GM06990 (cell line): ENCODE measurements at regions not wholly inside any gene's neighbourhood (a gene's known extent, or its start where the extent isn't known, plus 50 kb on each side); places are given as distances from the start of the nearest gene placed in this dataset.

Source experiments
- DNase-seq: peaks from one replicate; pipeline ENCODE4 v3.0.0-alpha.2; 2011; ENCODE audit not compliant: insufficient read length; ENCODE audit errors: extremely low read depth
- H3K27me3 ChIP-seq: replicated peaks from 2 replicates; pipeline ENCODE4 v1.6.0; 2011; ENCODE audit warnings: low read length; ENCODE audit not compliant: control insufficient read depth, insufficient read depth
- H3K36me3 ChIP-seq: 2 replicates; pipeline ENCODE4 v1.5.1; 2011; ENCODE audit warnings: low read length; ENCODE audit not compliant: control insufficient read depth, insufficient read depth
- H3K4me3 ChIP-seq: replicated peaks from 2 replicates; pipeline ENCODE4 v1.5.1; 2011; ENCODE audit warnings: low read depth, mild to moderate bottlenecking, control low read depth, low read length
- TF ChIP-seq, protein P1 (sequence below): IDR thresholded peaks from 2 replicates; pipeline ENCODE4 v1.5.1; 2011; ENCODE audit warnings: low read length, control low read depth, mild to moderate bottlenecking, inconsistent platforms; ENCODE audit not compliant: insufficient read depth, poor library complexity, severe bottlenecking

DNA sequence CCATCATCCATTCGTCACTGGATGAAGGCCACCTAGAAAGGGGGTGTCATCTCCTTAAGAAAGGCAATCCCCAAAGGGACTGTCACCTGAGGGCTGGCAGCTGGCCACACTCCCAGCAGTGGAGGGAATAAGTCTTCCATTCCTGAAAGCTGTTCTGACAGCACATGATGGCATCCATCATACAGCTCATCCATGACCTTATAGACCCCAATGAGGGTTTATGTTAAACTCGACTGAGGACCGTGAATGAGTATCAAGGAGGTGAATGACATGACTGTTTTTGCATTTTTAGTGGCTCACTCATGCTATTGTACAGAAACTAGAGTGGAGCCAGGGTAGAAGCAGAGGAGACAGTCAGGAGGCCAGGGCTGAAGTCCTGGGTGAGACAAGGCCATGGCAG, 203.1 kb upstream of the CNR1 start:
- no peaks in the 10 kb centered on the region for H3K27me3 ChIP-seq

DNA sequence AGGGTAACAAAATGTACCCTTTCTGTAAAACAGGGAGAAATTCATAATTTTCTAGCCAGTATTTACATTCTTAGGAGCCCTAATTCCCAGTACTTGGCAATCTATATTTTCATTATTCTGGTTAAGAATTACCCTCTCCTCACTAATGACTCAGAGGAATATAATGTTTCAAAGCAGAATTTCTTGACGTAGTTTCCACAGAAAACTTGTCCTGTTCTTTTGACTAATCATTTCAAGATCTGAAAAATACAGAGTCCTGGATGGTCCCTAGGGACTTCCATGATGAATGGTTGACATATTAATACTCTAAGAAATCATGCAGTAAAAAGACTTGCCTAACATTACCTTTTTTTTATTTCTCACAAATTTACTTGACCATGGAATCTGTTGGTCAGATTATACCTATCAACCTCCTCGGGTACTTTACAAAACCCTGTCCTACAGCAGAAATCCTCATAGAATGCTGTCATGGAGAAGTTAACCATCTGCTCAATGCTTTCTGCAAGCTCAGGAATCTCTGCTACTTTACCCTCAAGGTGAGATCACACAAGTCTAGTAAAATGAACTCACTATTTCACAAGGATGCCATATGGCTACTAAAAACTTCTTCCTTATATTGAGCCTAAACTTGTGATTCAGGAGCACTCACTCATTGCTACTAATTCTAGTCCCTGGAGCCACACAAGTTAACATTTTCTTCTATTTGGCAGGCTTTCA, 202.1 kb upstream of the CNR1 start:
- DNase-seq: no peak
- TF ChIP-seq, protein P1, sequence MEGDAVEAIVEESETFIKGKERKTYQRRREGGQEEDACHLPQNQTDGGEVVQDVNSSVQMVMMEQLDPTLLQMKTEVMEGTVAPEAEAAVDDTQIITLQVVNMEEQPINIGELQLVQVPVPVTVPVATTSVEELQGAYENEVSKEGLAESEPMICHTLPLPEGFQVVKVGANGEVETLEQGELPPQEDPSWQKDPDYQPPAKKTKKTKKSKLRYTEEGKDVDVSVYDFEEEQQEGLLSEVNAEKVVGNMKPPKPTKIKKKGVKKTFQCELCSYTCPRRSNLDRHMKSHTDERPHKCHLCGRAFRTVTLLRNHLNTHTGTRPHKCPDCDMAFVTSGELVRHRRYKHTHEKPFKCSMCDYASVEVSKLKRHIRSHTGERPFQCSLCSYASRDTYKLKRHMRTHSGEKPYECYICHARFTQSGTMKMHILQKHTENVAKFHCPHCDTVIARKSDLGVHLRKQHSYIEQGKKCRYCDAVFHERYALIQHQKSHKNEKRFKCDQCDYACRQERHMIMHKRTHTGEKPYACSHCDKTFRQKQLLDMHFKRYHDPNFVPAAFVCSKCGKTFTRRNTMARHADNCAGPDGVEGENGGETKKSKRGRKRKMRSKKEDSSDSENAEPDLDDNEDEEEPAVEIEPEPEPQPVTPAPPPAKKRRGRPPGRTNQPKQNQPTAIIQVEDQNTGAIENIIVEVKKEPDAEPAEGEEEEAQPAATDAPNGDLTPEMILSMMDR: no peak
- Histone ChIP-seq H3K27me3 (no peaks in the 10 kb centered on the region), H3K4me3 (no peak overlapping the region), H3K36me3 (no peaks in the 10 kb centered on the region)

More for the DNA sequence above, 203.1 kb upstream of the CNR1 start:
- TF ChIP-seq, protein P1: no peak
- DNase-seq: no peak
- Histone ChIP-seq H3K36me3 (no peaks in the 10 kb centered on the region), H3K4me3 (no peak overlapping the region)

GRCh38 chr6:88367248-88367647, 201.1 kb upstream of the CNR1 start:
- H3K4me3 ChIP-seq: no peak overlapping the region
- no peaks in the 10 kb centered on the region for H3K27me3 ChIP-seq
- H3K36me3 ChIP-seq: no peaks in the 10 kb centered on the region
- TF ChIP-seq, protein P1: no peak
- no peak for DNase-seq

GRCh38 chr6:88366672-88367071, 200.5 kb upstream of the CNR1 start:
- H3K27me3 ChIP-seq: no peaks in the 10 kb centered on the region
- no peaks in the 10 kb centered on the region for H3K36me3 ChIP-seq
- DNase-seq: no peak
- no peak overlapping the region for H3K4me3 ChIP-seq
- TF ChIP-seq, protein P1: no peak

- no peak for DNase-seq
- no peaks in the 10 kb centered on the region for H3K27me3 ChIP-seq
- H3K36me3 ChIP-seq: no peaks in the 10 kb centered on the region
- H3K4me3 ChIP-seq: no peak overlapping the region
- TF ChIP-seq, protein P1: no peak
These were observed 199.5 kb upstream of the CNR1 start for GRCh38 chr6:88365656-88366055.

GRCh38 chr6:88365230-88365629, 199.1 kb upstream of the CNR1 start:
- Histone ChIP-seq H3K4me3 (no peak overlapping the region), H3K27me3 (no peaks in the 10 kb centered on the region), H3K36me3 (no peaks in the 10 kb centered on the region)
- TF ChIP-seq, protein P1: no peak
- DNase-seq: no peak
